ENCODE measurements at regions not wholly inside any gene's neighbourhood (a gene's known extent, or its start where the extent isn't known, plus 50 kb on each side); places are given as distances from the start of the nearest gene placed in this dataset.

DNA sequence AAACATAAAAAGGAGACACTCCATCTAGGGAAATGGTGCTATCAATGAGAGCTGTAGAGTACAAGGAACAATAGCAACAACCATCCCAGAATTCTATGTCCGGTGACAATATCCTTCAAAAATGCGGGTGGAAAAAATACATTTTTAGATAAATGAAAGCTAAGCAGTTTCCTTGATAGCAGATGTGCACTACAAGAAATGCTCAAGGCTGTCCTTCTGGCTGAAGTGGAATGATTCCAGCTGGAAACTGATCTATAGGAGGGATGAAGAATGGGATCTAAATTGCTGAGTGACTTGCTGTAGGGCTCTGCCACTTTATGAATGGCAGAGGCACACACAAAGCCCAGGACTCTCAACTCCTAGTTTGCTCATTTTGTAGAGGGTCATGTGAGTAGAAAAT lies 763.1 kb downstream of the C6orf118 start:
- TF ChIP-seq ZC3H10 (CRISPR knock-in tag; IDR thresholded peaks at IDR 0.05) (no peak), GLIS3 (CRISPR knock-in tag; IDR thresholded peaks at IDR 0.05) (no peak), TCF4 (CRISPR knock-in tag; IDR thresholded peaks at IDR 0.05; ENCODE audit: borderline replicate concordance) (no peak), ZNF565 (CRISPR knock-in tag; conservative IDR thresholded peaks at IDR 0.05; ENCODE audit: low read depth) (no peak), BACH2 (CRISPR knock-in tag; IDR thresholded peaks at IDR 0.05; ENCODE audit: borderline replicate concordance) (no peak), ZNF70 (CRISPR knock-in tag; IDR thresholded peaks at IDR 0.05) (no peak), OSR1 (CRISPR knock-in tag; IDR thresholded peaks at IDR 0.05) (no peak), ZNF8 (CRISPR knock-in tag; IDR thresholded peaks at IDR 0.05) (no peak), RARB (CRISPR knock-in tag; IDR thresholded peaks at IDR 0.05) (no peak)
- TF ChIP-seq, protein P1, sequence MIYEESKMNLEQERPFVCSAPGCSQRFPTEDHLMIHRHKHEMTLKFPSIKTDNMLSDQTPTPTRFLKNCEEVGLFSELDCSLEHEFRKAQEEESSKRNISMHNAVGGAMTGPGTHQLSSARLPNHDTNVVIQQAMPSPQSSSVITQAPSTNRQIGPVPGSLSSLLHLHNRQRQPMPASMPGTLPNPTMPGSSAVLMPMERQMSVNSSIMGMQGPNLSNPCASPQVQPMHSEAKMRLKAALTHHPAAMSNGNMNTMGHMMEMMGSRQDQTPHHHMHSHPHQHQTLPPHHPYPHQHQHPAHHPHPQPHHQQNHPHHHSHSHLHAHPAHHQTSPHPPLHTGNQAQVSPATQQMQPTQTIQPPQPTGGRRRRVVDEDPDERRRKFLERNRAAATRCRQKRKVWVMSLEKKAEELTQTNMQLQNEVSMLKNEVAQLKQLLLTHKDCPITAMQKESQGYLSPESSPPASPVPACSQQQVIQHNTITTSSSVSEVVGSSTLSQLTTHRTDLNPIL (CRISPR knock-in tag; IDR thresholded peaks at IDR 0.05; ENCODE audit: low read depth), result no peak
- TF ChIP-seq, protein P2, sequence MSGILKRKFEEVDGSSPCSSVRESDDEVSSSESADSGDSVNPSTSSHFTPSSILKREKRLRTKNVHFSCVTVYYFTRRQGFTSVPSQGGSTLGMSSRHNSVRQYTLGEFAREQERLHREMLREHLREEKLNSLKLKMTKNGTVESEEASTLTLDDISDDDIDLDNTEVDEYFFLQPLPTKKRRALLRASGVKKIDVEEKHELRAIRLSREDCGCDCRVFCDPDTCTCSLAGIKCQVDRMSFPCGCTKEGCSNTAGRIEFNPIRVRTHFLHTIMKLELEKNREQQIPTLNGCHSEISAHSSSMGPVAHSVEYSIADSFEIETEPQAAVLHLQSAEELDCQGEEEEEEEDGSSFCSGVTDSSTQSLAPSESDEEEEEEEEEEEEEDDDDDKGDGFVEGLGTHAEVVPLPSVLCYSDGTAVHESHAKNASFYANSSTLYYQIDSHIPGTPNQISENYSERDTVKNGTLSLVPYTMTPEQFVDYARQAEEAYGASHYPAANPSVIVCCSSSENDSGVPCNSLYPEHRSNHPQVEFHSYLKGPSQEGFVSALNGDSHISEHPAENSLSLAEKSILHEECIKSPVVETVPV (CRISPR knock-in tag; IDR thresholded peaks at IDR 0.05), result no peak

All from SK-N-SH treated with all-trans-retinoic acid at 6 μM for 48 hours (cell line).